ENCODE measurements at regions not wholly inside any gene's neighbourhood (a gene's known extent, or its start where the extent isn't known, plus 50 kb on each side); places are given as distances from the start of the nearest gene placed in this dataset.

- TF ChIP-seq TAF1 (IDR thresholded peaks at IDR 0.05; ENCODE audit: borderline replicate concordance, insufficient read depth, low read length) (no peak), POLR2AphosphoS5 (IDR thresholded peaks at IDR 0.05; ENCODE audit: low read depth, low read length) (no peak), FOXP2 (optimal IDR thresholded peaks at IDR 0.05; ENCODE audit: borderline replicate concordance, extremely low read depth, extremely low read length, insufficient read depth) (peak; percentile 73), SIN3A (IDR thresholded peaks at IDR 0.05; ENCODE audit: borderline replicate concordance, insufficient read depth, low read length) (0 out of 2 replicates have a peak, but pooled peaks have one; percentile 38)
Measured at GRCh38 chr5:4576908-4577307, 563.2 kb upstream of the ADAMTS16 start.

Data from PFSK-1 (cell line).